ENCODE measurements at regions not wholly inside any gene's neighbourhood (a gene's known extent, or its start where the extent isn't known, plus 50 kb on each side); places are given as distances from the start of the nearest gene placed in this dataset.
"Not testable (repeated sequence)": the region's sequence is repeated elsewhere in the genome, so short reads cannot be mapped to it uniquely, and the experiment has no call there.

DNA sequence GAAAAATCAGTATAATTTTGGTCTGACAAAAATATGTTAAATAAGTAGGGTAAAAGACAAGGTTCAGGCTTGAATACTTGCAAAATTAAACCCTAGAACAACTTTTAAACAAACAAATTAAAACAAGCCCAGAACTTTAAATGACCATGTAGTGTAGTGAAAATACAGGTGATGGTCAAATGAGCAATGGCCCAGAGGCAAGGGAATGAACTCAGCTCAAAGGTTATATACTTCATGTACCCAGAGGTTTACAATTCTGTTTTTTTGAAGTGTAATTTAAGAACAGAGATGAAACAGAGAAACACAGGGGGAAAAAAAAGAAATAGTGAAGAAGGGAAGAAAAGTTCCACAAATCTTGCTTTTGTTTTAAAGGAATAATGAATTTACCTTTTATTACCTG lies 949.2 kb downstream of the TRHDE start:
- Histone ChIP-seq H3K27ac (ENCODE audit: low read depth, low read length) (no peak overlapping the region), H3K9me3 (ENCODE audit: control insufficient read depth in 3 of 3, low read length in 3 of 3) (no peaks in the 10 kb centered on the region), H3K36me3 (ENCODE audit: control insufficient read depth in 3 of 3, insufficient read depth in 3 of 3, low read length in 3 of 3) (no peaks in the 10 kb centered on the region), H3K27me3 (ENCODE audit: control insufficient read depth in 3 of 3, insufficient read depth in 3 of 3, low read length in 3 of 3) (no peaks in the 10 kb centered on the region), H3K9ac (ENCODE audit: low read depth in 1 of 3, low read length in 3 of 3) (no peak overlapping the region), H3K4me3 (ENCODE audit: low read length in 3 of 3) (no peak overlapping the region), H3K4me1 (ENCODE audit: control insufficient read depth in 3 of 3, insufficient read depth in 3 of 3, low read length in 3 of 3) (no peaks in the 10 kb centered on the region)

DNA sequence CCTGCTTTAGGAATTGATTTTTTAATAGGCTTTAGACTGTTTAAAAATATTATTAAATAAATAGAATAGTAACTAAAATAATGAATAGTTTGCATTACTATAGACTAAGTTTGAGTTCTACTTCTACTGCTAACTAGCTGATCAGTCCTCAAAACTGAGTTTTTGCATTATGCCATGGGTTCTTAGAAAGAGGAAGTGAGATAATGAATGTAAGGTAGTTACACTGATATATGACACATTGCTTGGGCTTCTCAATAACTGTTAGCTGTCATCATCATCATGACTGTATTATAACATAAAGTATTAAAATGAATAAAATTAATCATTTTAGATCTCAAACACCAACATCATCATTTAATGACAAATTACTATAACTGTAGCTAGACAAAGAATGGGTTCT lies 949.7 kb downstream of the TRHDE start:
- Histone ChIP-seq H3K9ac (ENCODE audit: low read depth in 1 of 3, low read length in 3 of 3) (no peak overlapping the region), H3K36me3 (ENCODE audit: control insufficient read depth in 3 of 3, insufficient read depth in 3 of 3, low read length in 3 of 3) (no peaks in the 10 kb centered on the region), H3K27ac (ENCODE audit: low read depth, low read length) (no peak overlapping the region), H3K4me3 (ENCODE audit: low read length in 3 of 3) (no peak overlapping the region), H3K4me1 (ENCODE audit: control insufficient read depth in 3 of 3, insufficient read depth in 3 of 3, low read length in 3 of 3) (no peaks in the 10 kb centered on the region), H3K9me3 (ENCODE audit: control insufficient read depth in 3 of 3, low read length in 3 of 3) (no peaks in the 10 kb centered on the region), H3K27me3 (ENCODE audit: control insufficient read depth in 3 of 3, insufficient read depth in 3 of 3, low read length in 3 of 3) (no peaks in the 10 kb centered on the region)

DNA sequence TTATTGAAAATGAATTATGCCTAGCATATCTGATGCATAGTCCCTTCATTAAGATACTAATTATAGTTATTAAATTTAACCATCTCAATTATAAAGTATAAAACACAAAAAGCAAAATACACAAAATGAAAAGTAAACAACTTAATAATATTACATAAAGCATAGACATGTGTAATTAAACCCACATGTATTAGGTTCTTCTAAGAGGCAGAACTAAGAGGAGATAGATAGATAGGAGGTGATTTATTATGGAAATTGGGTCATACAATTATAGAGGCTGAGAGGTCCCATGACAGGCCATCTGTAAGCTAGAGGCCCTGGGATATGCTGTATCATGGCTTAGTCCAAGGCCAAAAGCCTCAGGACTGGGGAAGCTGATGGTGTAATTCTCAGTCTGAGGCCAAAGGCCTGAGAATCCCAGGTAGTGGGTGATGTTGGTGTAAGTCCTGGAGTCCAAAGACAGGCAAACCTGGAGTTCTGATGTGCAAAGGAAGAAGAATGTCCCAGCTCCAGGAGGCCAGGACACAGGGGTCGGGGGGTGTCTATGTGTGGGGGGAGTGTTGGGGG lies 953.3 kb downstream of the TRHDE start:
- Histone ChIP-seq H3K27me3 (ENCODE audit: control insufficient read depth in 3 of 3, insufficient read depth in 3 of 3, low read length in 3 of 3) (no peaks in the 10 kb centered on the region), H3K9ac (ENCODE audit: low read depth in 1 of 3, low read length in 3 of 3) (no peak overlapping the region), H3K4me1 (ENCODE audit: control insufficient read depth in 3 of 3, insufficient read depth in 3 of 3, low read length in 3 of 3) (no peaks in the 10 kb centered on the region), H3K4me3 (ENCODE audit: low read length in 3 of 3) (no peak overlapping the region), H3K9me3 (ENCODE audit: control insufficient read depth in 3 of 3, low read length in 3 of 3) (no peaks in the 10 kb centered on the region), H3K27ac (ENCODE audit: low read depth, low read length) (no peak overlapping the region), H3K36me3 (ENCODE audit: control insufficient read depth in 3 of 3, insufficient read depth in 3 of 3, low read length in 3 of 3) (no peaks in the 10 kb centered on the region)

DNA sequence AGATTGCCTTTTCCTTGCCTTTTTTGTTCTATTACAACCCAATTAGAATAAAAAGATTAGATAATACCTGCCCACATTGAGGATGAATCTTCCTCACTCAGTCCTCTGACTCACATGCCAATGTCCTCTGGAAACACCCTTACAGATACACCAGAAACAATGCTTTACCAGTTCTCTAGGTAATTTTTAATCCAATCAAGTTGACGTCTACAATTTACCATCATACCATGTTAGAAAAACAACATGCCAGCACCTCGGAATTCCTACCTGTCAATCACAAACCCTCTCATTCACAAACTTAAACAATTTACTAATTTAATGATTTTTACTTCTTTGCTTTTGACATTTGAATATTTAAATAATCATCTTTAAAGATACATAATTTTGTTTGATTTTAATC lies 953.8 kb downstream of the TRHDE start:
- Histone ChIP-seq H3K9me3 (ENCODE audit: control insufficient read depth in 3 of 3, low read length in 3 of 3) (no peaks in the 10 kb centered on the region), H3K4me1 (ENCODE audit: control insufficient read depth in 3 of 3, insufficient read depth in 3 of 3, low read length in 3 of 3) (no peaks in the 10 kb centered on the region), H3K36me3 (ENCODE audit: control insufficient read depth in 3 of 3, insufficient read depth in 3 of 3, low read length in 3 of 3) (no peaks in the 10 kb centered on the region), H3K9ac (ENCODE audit: low read depth in 1 of 3, low read length in 3 of 3) (no peak overlapping the region), H3K27me3 (ENCODE audit: control insufficient read depth in 3 of 3, insufficient read depth in 3 of 3, low read length in 3 of 3) (no peaks in the 10 kb centered on the region), H3K27ac (ENCODE audit: low read depth, low read length) (no peak overlapping the region), H3K4me3 (ENCODE audit: low read length in 3 of 3) (no peak overlapping the region)

DNA sequence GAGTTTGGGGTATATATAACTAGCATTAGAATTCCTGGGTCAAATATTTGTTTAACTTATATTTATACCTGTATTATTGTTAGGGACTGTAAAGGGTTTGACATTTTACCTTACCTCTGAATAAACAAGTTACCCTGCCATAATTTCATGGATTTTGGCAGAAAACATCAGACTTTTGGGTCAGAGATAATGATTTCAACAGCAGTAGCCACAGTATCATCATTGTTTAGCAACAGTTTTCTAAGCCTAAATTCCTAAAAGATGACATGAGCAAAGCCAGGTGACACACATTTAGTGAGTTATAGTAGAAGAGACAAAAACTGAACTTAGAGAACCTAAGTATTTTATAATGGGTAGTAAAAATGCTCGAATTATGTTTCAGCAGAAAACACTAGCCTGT lies 954.4 kb downstream of the TRHDE start:
- no peaks in the 10 kb centered on the region for H3K27me3 ChIP-seq (ENCODE audit: control insufficient read depth in 3 of 3, insufficient read depth in 3 of 3, low read length in 3 of 3)
- no peak overlapping the region for H3K4me3 ChIP-seq (ENCODE audit: low read length in 3 of 3)
- H3K9me3 ChIP-seq (ENCODE audit: control insufficient read depth in 3 of 3, low read length in 3 of 3), result peaks cover 0 to 2% (median 0%) of the 10 kb centered on the region in 3 donors
- no peaks in the 10 kb centered on the region for H3K4me1 ChIP-seq (ENCODE audit: control insufficient read depth in 3 of 3, insufficient read depth in 3 of 3, low read length in 3 of 3)
- no peak overlapping the region for H3K27ac ChIP-seq (ENCODE audit: low read depth, low read length)
- no peaks in the 10 kb centered on the region for H3K36me3 ChIP-seq (ENCODE audit: control insufficient read depth in 3 of 3, insufficient read depth in 3 of 3, low read length in 3 of 3)
- H3K9ac ChIP-seq (ENCODE audit: low read depth in 1 of 3, low read length in 3 of 3), result no peak overlapping the region

DNA sequence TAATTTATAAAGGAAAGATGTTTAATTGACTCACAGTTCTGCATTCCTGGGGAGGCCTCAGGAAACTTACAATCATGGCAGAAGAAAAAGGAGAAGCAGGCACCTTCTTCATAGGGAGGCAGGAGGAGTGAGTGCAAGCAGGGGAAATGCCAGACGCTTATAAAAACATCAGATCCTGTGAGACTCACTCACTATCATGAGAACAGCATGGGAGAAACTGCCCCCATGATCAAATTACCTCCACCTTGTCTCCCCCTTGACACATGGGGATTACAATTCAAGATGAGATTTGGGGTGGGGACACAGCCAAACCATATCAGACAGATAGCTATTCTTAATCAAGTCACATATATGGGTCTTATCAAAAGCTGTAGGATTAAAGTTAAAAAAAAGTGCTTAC lies 956.7 kb downstream of the TRHDE start:
- H3K27ac ChIP-seq (ENCODE audit: low read depth, low read length); H3K4me3 ChIP-seq (ENCODE audit: low read length in 3 of 3); H3K9ac ChIP-seq (ENCODE audit: low read depth in 1 of 3, low read length in 3 of 3); H3K4me1 ChIP-seq (ENCODE audit: control insufficient read depth in 3 of 3, insufficient read depth in 3 of 3, low read length in 3 of 3); H3K36me3 ChIP-seq (ENCODE audit: control insufficient read depth in 3 of 3, insufficient read depth in 3 of 3, low read length in 3 of 3); H3K27me3 ChIP-seq (ENCODE audit: control insufficient read depth in 3 of 3, insufficient read depth in 3 of 3, low read length in 3 of 3); H3K9me3 ChIP-seq (ENCODE audit: control insufficient read depth in 3 of 3, low read length in 3 of 3): not testable (repeated sequence)

DNA sequence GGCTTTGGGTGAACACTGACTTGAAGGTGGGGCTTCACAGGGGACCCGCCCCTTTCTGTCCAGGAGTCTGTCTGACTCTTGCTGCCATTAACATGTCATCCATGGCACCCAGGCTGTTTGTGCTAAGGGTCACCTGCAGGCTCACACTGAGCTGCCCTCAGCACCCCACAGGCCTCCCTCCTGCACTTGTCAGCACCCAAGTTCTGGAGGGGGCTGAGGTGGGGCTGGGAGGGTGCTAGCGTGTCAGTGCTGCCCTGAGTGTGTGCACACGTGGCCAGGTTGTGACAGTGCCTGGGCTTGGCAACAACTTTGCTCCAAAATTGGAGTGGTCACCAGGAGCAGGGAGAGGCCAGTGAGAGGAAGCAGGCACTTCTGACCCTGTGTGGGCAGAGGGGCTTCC lies 963.2 kb downstream of the TRHDE start:
- Histone ChIP-seq H3K4me3 (ENCODE audit: low read length in 3 of 3) (no peak overlapping the region), H3K27ac (ENCODE audit: low read depth, low read length) (no peak overlapping the region), H3K9me3 (ENCODE audit: control insufficient read depth in 3 of 3, low read length in 3 of 3) (peaks cover 0 to 2% (median 0%) of the 10 kb centered on the region in 3 donors), H3K9ac (ENCODE audit: low read depth in 1 of 3, low read length in 3 of 3) (no peak overlapping the region), H3K36me3 (ENCODE audit: control insufficient read depth in 3 of 3, insufficient read depth in 3 of 3, low read length in 3 of 3) (no peaks in the 10 kb centered on the region), H3K27me3 (ENCODE audit: control insufficient read depth in 3 of 3, insufficient read depth in 3 of 3, low read length in 3 of 3) (no peaks in the 10 kb centered on the region), H3K4me1 (ENCODE audit: control insufficient read depth in 3 of 3, insufficient read depth in 3 of 3, low read length in 3 of 3) (no peaks in the 10 kb centered on the region)

DNA sequence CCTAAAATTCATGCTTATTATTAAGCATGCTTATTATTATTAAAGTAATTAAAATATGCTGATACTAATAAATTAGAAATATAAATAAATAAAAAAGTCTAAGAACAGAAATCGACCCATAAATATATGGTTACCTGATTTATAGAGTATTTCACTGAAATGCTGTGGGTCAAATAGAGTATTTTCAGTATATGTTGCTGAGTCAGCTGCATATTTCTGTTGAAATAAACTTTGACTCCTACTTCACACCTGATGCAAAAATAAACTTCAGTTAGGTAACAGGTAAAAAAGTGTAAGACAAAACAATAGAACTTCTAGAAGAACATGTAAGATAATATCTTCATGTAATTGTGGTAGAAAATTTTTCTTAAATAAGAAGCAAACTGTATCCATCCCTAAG lies 967.9 kb downstream of the TRHDE start:
- Histone ChIP-seq H3K4me3 (ENCODE audit: low read length in 3 of 3) (no peak overlapping the region), H3K36me3 (ENCODE audit: control insufficient read depth in 3 of 3, insufficient read depth in 3 of 3, low read length in 3 of 3) (no peaks in the 10 kb centered on the region), H3K27ac (ENCODE audit: low read depth, low read length) (no peak overlapping the region), H3K9ac (ENCODE audit: low read depth in 1 of 3, low read length in 3 of 3) (no peak overlapping the region), H3K4me1 (ENCODE audit: control insufficient read depth in 3 of 3, insufficient read depth in 3 of 3, low read length in 3 of 3) (no peaks in the 10 kb centered on the region), H3K27me3 (ENCODE audit: control insufficient read depth in 3 of 3, insufficient read depth in 3 of 3, low read length in 3 of 3) (no peaks in the 10 kb centered on the region), H3K9me3 (ENCODE audit: control insufficient read depth in 3 of 3, low read length in 3 of 3) (no peaks in the 10 kb centered on the region)

DNA sequence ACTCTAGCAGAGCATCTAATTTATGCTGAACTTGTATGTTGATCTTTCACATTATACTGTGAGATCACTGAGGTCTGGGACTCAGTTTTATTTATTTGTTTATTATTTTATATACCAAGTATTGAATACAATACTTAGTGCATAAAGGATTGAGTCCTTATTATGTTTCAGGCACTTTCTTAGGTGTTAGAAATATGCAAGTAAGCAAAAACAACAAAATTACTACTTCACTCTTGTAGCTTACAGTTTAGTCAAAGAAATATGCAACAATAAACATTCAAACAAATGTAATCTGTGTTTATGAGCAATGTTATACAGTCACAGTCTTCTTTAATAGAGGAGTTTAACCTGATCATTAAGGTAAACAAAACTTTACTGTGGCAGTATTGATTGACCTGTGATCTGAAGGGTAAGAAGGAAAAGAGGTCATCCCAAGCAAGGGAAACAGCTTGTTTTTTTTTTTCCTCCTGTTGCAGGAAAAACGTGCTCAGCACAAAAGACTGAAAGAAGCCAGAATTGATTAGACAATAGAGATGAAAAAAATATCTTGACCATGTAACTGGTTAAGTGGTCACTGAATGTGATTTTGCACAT lies 990.7 kb downstream of the TRHDE start:
- H3K9ac ChIP-seq (ENCODE audit: low read depth in 1 of 3, low read length in 3 of 3), result no peak overlapping the region
- H3K4me3 ChIP-seq (ENCODE audit: low read length in 3 of 3), result no peak overlapping the region
- no peak overlapping the region for H3K27ac ChIP-seq (ENCODE audit: low read depth, low read length)
- no peaks in the 10 kb centered on the region for H3K36me3 ChIP-seq (ENCODE audit: control insufficient read depth in 3 of 3, insufficient read depth in 3 of 3, low read length in 3 of 3)
- H3K27me3 ChIP-seq (ENCODE audit: control insufficient read depth in 3 of 3, insufficient read depth in 3 of 3, low read length in 3 of 3), result no peaks in the 10 kb centered on the region
- H3K4me1 ChIP-seq (ENCODE audit: control insufficient read depth in 3 of 3, insufficient read depth in 3 of 3, low read length in 3 of 3), result no peaks in the 10 kb centered on the region
- H3K9me3 ChIP-seq (ENCODE audit: control insufficient read depth in 3 of 3, low read length in 3 of 3), result no peaks in the 10 kb centered on the region

DNA sequence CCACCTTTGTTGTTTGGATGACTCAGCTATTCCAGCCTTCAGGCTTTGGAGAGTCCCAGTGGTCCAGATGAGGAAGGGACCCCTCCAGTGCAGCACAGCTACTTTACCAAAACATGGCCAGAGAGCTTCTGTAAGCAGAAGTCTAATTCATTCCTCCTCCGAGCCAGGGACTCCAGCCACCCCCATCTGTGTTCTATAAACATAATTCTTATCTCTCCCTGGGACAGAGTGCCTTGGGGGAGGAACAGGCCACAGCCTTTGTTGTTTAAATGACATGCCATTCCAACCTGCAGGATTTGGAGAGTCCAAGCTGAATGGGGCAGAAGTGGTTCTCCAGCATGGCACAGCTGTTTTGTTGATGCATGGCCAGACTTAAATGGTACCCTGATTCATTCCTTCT lies 994.0 kb downstream of the TRHDE start:
- Histone ChIP-seq H3K9me3 (ENCODE audit: control insufficient read depth in 3 of 3, low read length in 3 of 3) (peaks cover 0 to 4% (median 2%) of the 10 kb centered on the region in 3 donors), H3K9ac (ENCODE audit: low read depth in 1 of 3, low read length in 3 of 3) (no peak overlapping the region), H3K27me3 (ENCODE audit: control insufficient read depth in 3 of 3, insufficient read depth in 3 of 3, low read length in 3 of 3) (no peaks in the 10 kb centered on the region), H3K36me3 (ENCODE audit: control insufficient read depth in 3 of 3, insufficient read depth in 3 of 3, low read length in 3 of 3) (no peaks in the 10 kb centered on the region), H3K4me3 (ENCODE audit: low read length in 3 of 3) (no peak overlapping the region), H3K27ac (ENCODE audit: low read depth, low read length) (no peak overlapping the region), H3K4me1 (ENCODE audit: control insufficient read depth in 3 of 3, insufficient read depth in 3 of 3, low read length in 3 of 3) (no peaks in the 10 kb centered on the region)

Data from skeletal muscle tissue (tissue), 3 donors.